ENCODE measurements at regions not wholly inside any gene's neighbourhood (a gene's known extent, or its start where the extent isn't known, plus 50 kb on each side); places are given as distances from the start of the nearest gene placed in this dataset.

DNA sequence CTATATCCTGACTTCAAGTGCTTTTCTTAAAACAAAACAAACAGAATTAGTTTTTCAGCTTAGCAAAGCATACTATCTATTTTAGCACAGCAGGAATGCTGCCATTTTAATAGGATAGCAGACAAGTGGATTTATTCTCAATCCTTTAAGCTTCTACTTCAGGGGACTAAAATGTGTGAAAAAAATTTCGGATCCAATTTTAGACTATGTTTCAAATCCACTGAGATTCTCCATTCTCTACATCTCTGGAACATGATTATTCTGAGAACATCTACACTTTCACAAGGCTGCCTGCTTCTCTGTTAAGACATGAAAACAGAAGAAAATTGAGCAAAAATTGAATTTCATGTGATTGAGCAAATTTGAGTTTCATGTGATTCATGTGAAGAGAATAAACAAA, 1321.3 kb downstream of the HACE1 start:
- TF ChIP-seq POLR2A (IDR thresholded peaks at IDR 0.05) = no peak
- TF ChIP-seq, protein P1, sequence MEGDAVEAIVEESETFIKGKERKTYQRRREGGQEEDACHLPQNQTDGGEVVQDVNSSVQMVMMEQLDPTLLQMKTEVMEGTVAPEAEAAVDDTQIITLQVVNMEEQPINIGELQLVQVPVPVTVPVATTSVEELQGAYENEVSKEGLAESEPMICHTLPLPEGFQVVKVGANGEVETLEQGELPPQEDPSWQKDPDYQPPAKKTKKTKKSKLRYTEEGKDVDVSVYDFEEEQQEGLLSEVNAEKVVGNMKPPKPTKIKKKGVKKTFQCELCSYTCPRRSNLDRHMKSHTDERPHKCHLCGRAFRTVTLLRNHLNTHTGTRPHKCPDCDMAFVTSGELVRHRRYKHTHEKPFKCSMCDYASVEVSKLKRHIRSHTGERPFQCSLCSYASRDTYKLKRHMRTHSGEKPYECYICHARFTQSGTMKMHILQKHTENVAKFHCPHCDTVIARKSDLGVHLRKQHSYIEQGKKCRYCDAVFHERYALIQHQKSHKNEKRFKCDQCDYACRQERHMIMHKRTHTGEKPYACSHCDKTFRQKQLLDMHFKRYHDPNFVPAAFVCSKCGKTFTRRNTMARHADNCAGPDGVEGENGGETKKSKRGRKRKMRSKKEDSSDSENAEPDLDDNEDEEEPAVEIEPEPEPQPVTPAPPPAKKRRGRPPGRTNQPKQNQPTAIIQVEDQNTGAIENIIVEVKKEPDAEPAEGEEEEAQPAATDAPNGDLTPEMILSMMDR (IDR thresholded peaks at IDR 0.05) = no peak
